ENCODE measurements at regions not wholly inside any gene's neighbourhood (a gene's known extent, or its start where the extent isn't known, plus 50 kb on each side); places are given as distances from the start of the nearest gene placed in this dataset.

- DNase-seq: no peak
- intact Hi-C loops (cut with DNase I): no loop called here
Observed at GRCh38 chr7:24501443-24502134, 71.7 kb upstream of the PALS2 start.

- intact Hi-C loops (cut with DNase I): no loop called here
- DNase-seq: no peak
Observed at GRCh38 chr7:24502135-24502488, 71.1 kb upstream of the PALS2 start.

GRCh38 chr7:24503506-24503905 lies 69.7 kb upstream of the PALS2 start:
- no peak for DNase-seq
- intact Hi-C loops (cut with DNase I): no loop called here

- DNase-seq: no peak
- intact Hi-C loops (cut with DNase I): no loop called here
Observed at GRCh38 chr7:24504040-24504439, 69.2 kb upstream of the PALS2 start.

GRCh38 chr7:24504836-24505235 lies 68.4 kb upstream of the PALS2 start:
- no peak for DNase-seq

GRCh38 chr7:24505968-24506367 lies 67.3 kb upstream of the PALS2 start:
- intact Hi-C loops (cut with DNase I): no loop called here

More at GRCh38 chr7:24504836-24505235, 68.4 kb upstream of the PALS2 start:
- intact Hi-C loops (cut with DNase I): no loop called here

GRCh38 chr7:24508316-24508715 lies 64.9 kb upstream of the PALS2 start:
- intact Hi-C loops (cut with DNase I): no loop called here
- DNase-seq: no peak

More at GRCh38 chr7:24505968-24506367, 67.3 kb upstream of the PALS2 start:
- no peak for DNase-seq

- intact Hi-C loops (cut with DNase I): no loop called here
- no peak for DNase-seq
Observed at GRCh38 chr7:24510759-24511158, 62.5 kb upstream of the PALS2 start.

- DNase-seq: no peak
- intact Hi-C loops (cut with DNase I): no loop called here
Observed at GRCh38 chr7:24517166-24517565, 56.1 kb upstream of the PALS2 start.

- no peak for DNase-seq
- intact Hi-C loops (cut with DNase I): no loop called here
Observed at GRCh38 chr7:24521917-24522623, 51.2 kb upstream of the PALS2 start.

Measured in head of caudate nucleus (tissue), 42 donors.